Pulmonary artery endothelial cell (primary cell): ENCODE measurements at regions not wholly inside any gene's neighbourhood (a gene's known extent, or its start where the extent isn't known, plus 50 kb on each side); places are given as distances from the start of the nearest gene placed in this dataset.

Experiments used
- DNase-seq: peaks from one replicate; pipeline ENCODE4 v3.0.0-alpha.2; 2011; ENCODE audit warnings: low read depth, low spot score

GRCh38 chr3:65044401-65044800 is 356.6 kb upstream of the ADAMTS9 start:
- DNase-seq: no peak

GRCh38 chr3:65042675-65043074 is 354.9 kb upstream of the ADAMTS9 start:
- no peak for DNase-seq

- DNase-seq: peak; percentile 3
Observed at GRCh38 chr3:65039754-65040210, 352.0 kb upstream of the ADAMTS9 start.

GRCh38 chr3:65037861-65038260 is 350.1 kb upstream of the ADAMTS9 start:
- no peak for DNase-seq

- no peak for DNase-seq
Observed at GRCh38 chr3:65035246-65035645, 347.4 kb upstream of the ADAMTS9 start.

- DNase-seq: no peak
Observed at GRCh38 chr3:65033576-65033975, 345.8 kb upstream of the ADAMTS9 start.

- DNase-seq: no peak
Observed at GRCh38 chr3:65030847-65031463, 343.2 kb upstream of the ADAMTS9 start.

- no peak for DNase-seq
Observed at GRCh38 chr3:65030014-65030627, 342.3 kb upstream of the ADAMTS9 start.

- no peak for DNase-seq
Observed at GRCh38 chr3:65029130-65029529, 341.3 kb upstream of the ADAMTS9 start.

- no peak for DNase-seq
Observed at GRCh38 chr3:65028024-65028423, 340.2 kb upstream of the ADAMTS9 start.

- DNase-seq: no peak
Observed at GRCh38 chr3:65027335-65027734, 339.5 kb upstream of the ADAMTS9 start.

GRCh38 chr3:65026151-65026550 is 338.4 kb upstream of the ADAMTS9 start:
- DNase-seq: no peak

- DNase-seq: no peak
Observed at GRCh38 chr3:65024148-65024547, 336.3 kb upstream of the ADAMTS9 start.

- DNase-seq: no peak
Observed at GRCh38 chr3:65020281-65021160, 332.7 kb upstream of the ADAMTS9 start.

- DNase-seq: no peak
Observed at GRCh38 chr3:65019443-65020055, 331.7 kb upstream of the ADAMTS9 start.

- no peak for DNase-seq
Observed at GRCh38 chr3:65018801-65019200, 331.0 kb upstream of the ADAMTS9 start.

GRCh38 chr3:65017359-65017758 is 329.6 kb upstream of the ADAMTS9 start:
- DNase-seq: no peak

- DNase-seq: no peak
Observed at GRCh38 chr3:65015711-65016110, 327.9 kb upstream of the ADAMTS9 start.

- DNase-seq: no peak
Observed at GRCh38 chr3:65013053-65013452, 325.3 kb upstream of the ADAMTS9 start.

GRCh38 chr3:65006300-65006739 is 318.5 kb upstream of the ADAMTS9 start:
- no peak for DNase-seq

GRCh38 chr3:65005486-65005885 is 317.7 kb upstream of the ADAMTS9 start:
- no peak for DNase-seq

- no peak for DNase-seq
Observed at GRCh38 chr3:65004795-65005295, 317.0 kb upstream of the ADAMTS9 start.
